ENCODE measurements at regions not wholly inside any gene's neighbourhood (a gene's known extent, or its start where the extent isn't known, plus 50 kb on each side); places are given as distances from the start of the nearest gene placed in this dataset.

GRCh38 chr18:46302528-46303485 is 198.6 kb downstream of the HAUS1 start:
- no peaks in the 10 kb centered on the region for H3K9me3 ChIP-seq
- no peak for DNase-seq
- H3K4me3 ChIP-seq: no peak overlapping the region
- no peaks in the 10 kb centered on the region for H3K27me3 ChIP-seq
- TF ChIP-seq CTCF (IDR thresholded peaks at IDR 0.05): no peak
- in situ Hi-C loops (cut with MboI; ENCODE audit: low pct_ligation_motif_present in 1 of 4, low pct_unique_long_range_greater_than_20kb in 1 of 4, low sequenced_read_pairs in 3 of 4): no loop called here
- WGBS, 2 donors (ENCODE audit: low coverage in 1 of 2): 70 to 87% methylated on average over 4 to 19 of the region's 19 CpGs
- H3K27ac ChIP-seq: no peak overlapping the region
- no peaks in the 10 kb centered on the region for H3K36me3 ChIP-seq
- H3K4me1 ChIP-seq: no peaks in the 10 kb centered on the region
- intact Hi-C loops (cut with DNase I; ENCODE audit: low total_unique reads): no loop called here

DNA sequence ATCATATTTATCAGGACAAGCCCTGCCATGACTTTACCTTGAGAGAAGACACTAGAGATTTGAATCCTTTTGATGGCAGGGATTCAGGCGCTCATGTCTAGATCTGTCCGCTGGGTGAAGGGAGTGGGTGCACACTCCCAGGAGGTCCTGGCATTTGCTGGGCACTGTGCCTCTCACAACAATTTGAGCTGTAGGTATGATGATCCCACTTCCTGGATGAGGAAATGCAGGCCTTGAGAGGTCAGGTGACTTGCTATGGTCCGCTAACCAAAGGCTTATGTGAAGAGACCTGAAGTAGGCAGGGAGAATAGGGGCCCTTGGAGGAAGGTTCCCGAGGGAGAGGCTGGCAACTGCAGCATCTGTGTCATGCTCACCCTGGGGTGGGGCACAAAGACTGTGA is 206.1 kb downstream of the HAUS1 start:
- TF ChIP-seq POLR2A (IDR thresholded peaks at IDR 0.05): no peak
- TF ChIP-seq POLR2AphosphoS5 (IDR thresholded peaks at IDR 0.05): no peak
- no peak for TF ChIP-seq CTCF (IDR thresholded peaks at IDR 0.05)
- no peak for TF ChIP-seq EP300 (IDR thresholded peaks at IDR 0.05; ENCODE audit: low read depth)
- Histone ChIP-seq H3K27me3 (no peaks in the 10 kb centered on the region), H3K9me3 (no peaks in the 10 kb centered on the region), H3K36me3 (no peaks in the 10 kb centered on the region), H3K4me3 (no peak overlapping the region), H3K4me1 (no peaks in the 10 kb centered on the region), H3K27ac (no peak overlapping the region)
- no peak for DNase-seq
- WGBS, 2 donors (ENCODE audit: low coverage in 1 of 2): 95% methylated on average over 4 of the region's 4 CpGs; no CpG with 5 or more reads in 1 of the 2 donors
- intact Hi-C loops (cut with DNase I; ENCODE audit: low total_unique reads) (no loop called here), in situ Hi-C loops (cut with MboI; ENCODE audit: low pct_ligation_motif_present in 1 of 4, low pct_unique_long_range_greater_than_20kb in 1 of 4, low sequenced_read_pairs in 3 of 4) (no loop called here)

GRCh38 chr18:46310675-46311345 is 206.6 kb downstream of the HAUS1 start:
- in situ Hi-C loops (cut with MboI; ENCODE audit: low pct_ligation_motif_present in 1 of 4, low pct_unique_long_range_greater_than_20kb in 1 of 4, low sequenced_read_pairs in 3 of 4) (no loop called here), intact Hi-C loops (cut with DNase I; ENCODE audit: low total_unique reads) (no loop called here)
- TF ChIP-seq EP300 (IDR thresholded peaks at IDR 0.05; ENCODE audit: low read depth) (no peak), CTCF (IDR thresholded peaks at IDR 0.05) (no peak), POLR2A (IDR thresholded peaks at IDR 0.05) (no peak), POLR2AphosphoS5 (IDR thresholded peaks at IDR 0.05) (no peak)
- no peak for DNase-seq
- Histone ChIP-seq H3K9me3 (no peaks in the 10 kb centered on the region), H3K36me3 (no peaks in the 10 kb centered on the region), H3K27ac (no peak overlapping the region), H3K4me1 (no peaks in the 10 kb centered on the region), H3K4me3 (no peak overlapping the region), H3K27me3 (no peaks in the 10 kb centered on the region)
- 76 to 82% methylated on average over 3 to 9 of the region's 9 CpGs for WGBS, 2 donors (ENCODE audit: low coverage in 1 of 2)

- intact Hi-C loops (cut with DNase I; ENCODE audit: low total_unique reads): no loop called here
- WGBS, 2 donors (ENCODE audit: low coverage in 1 of 2): 77% methylated on average over 4 of the region's 4 CpGs; no CpG with 5 or more reads in 1 of the 2 donors
- in situ Hi-C loops (cut with MboI; ENCODE audit: low pct_ligation_motif_present in 1 of 4, low pct_unique_long_range_greater_than_20kb in 1 of 4, low sequenced_read_pairs in 3 of 4): no loop called here
- H3K27ac ChIP-seq: no peak overlapping the region
- DNase-seq: no peak
- H3K36me3 ChIP-seq: no peaks in the 10 kb centered on the region
- no peak overlapping the region for H3K4me3 ChIP-seq
- no peaks in the 10 kb centered on the region for H3K27me3 ChIP-seq
- no peaks in the 10 kb centered on the region for H3K9me3 ChIP-seq
- H3K4me1 ChIP-seq: no peaks in the 10 kb centered on the region
- TF ChIP-seq POLR2AphosphoS5 (IDR thresholded peaks at IDR 0.05): no peak
- TF ChIP-seq EP300 (IDR thresholded peaks at IDR 0.05; ENCODE audit: low read depth): no peak
- TF ChIP-seq CTCF (IDR thresholded peaks at IDR 0.05): no peak
- TF ChIP-seq POLR2A (IDR thresholded peaks at IDR 0.05): no peak
These were observed 207.3 kb downstream of the HAUS1 start for GRCh38 chr18:46311491-46311890.
